HG02588 (cell line): ENCODE measurements at regions not wholly inside any gene's neighbourhood (a gene's known extent, or its start where the extent isn't known, plus 50 kb on each side); places are given as distances from the start of the nearest gene placed in this dataset.
"Not testable (repeated sequence)": the region's sequence is repeated elsewhere in the genome, so short reads cannot be mapped to it uniquely, and the experiment has no call there.

Experiments
- ATAC-seq: cut with Tn5 transposase; IDR thresholded peaks from one replicate; pipeline ENCODE4 v1.9.1; 2021; ENCODE audit warnings: mild to moderate bottlenecking, moderate library complexity; ENCODE audit not compliant: unreplicated experiment

DNA sequence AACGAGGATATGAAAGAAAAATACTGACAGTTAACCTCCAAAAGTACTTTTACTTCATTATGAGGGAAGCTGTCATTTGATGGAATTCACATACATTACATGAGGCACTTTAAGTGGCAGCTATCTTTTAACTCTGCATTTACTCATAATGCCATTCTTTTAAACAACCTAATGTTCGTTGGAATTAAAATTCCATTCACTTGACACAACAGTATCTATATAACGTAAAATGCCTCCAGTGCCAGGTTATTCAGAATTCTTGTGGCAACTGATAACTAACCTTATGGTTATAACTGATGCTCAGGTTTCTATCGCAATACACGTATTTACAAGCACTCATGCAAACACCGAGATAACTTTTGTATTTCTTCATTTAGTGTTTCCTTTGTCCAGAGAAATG, 376.9 kb upstream of the GRAMD2B start:
- no peak for ATAC-seq

DNA sequence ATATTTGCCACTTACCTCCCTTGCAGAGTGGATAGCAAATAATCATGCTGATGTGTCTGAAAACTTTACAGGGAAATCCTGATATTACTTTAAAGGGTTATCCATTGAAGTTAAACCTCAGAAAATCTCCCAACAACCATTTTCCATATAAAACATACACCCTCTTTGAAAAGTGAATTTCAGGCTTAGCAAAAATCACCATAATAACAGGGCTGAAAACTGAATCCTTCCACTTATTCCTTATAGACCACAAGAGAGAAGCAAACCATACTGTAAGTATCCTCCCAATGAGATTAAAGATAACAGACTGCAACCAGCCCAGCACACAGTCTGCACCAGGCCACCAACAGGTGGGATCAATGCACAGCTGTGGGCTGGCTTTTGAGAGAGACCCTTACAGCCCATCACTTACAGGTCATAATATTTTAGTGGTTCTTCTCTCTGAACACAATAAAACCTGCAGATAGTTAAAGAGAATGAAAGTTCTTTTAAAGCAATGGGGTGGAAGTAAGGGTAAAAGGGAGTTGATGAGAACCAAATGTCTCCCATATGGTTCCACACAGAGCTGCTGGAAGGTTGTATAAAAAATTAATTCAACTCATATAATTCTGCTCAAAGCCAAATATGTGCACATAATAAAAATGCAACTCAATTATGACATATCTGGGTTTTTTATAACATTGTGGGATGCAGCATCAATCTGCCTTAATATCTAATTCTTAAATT, 376.2 kb upstream of the GRAMD2B start:
- ATAC-seq, result no peak

DNA sequence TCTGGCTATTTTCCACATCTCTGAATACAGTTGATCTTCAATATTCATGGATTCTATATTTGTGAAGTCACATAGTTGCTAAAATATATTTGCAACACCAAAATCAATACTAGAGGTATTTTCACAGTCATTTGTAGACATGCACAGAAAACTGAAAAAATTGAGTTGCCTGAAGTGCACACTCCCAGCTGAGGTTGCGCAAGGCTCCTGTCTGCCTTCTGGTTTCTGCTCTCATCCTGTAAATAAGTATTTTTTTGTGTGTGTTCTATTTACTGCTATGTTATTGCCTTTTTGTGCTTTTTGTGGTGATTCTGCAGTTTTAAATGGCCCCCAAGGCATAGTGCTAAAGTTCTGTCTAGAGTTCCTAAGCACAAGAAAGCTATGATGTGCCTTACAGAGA, 371.1 kb upstream of the GRAMD2B start:
- no peak for ATAC-seq

DNA sequence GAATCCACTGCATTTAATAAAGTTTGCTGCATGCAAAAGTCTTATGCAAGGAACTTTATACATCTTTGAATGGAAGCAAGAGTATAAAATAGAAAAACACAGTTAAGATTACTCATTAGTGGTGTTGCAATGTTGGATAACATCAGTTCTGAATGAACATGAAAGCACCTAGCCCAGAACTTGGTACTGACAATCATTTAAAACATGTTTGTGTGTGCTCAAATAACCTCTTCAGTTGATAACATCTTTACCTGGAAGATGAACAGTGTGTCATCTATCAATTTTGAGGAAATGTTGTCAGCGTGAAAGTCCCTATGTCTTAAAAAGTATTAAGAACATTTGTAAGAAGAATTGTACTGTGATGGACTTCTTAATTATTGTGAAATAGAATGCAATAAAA, 370.4 kb upstream of the GRAMD2B start:
- no peak for ATAC-seq

DNA sequence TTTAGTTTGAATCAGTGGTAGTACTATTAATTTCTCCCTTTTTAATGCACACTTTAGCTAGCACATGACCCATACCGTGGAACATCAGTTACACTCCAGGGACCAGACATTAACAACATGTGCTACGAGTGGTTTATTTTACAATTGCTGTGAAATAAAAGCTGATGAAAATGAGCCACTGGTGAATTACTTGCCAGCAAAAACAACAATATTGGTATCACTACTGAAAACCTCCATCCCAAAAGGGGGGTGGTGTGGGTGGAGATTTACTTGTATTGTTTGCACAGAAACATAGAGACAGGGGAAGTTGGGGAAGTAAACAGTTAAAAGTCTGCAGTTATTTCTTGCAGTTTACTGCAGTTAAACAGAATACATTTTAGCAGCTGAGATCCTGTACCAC, 369.6 kb upstream of the GRAMD2B start:
- ATAC-seq, result no peak

DNA sequence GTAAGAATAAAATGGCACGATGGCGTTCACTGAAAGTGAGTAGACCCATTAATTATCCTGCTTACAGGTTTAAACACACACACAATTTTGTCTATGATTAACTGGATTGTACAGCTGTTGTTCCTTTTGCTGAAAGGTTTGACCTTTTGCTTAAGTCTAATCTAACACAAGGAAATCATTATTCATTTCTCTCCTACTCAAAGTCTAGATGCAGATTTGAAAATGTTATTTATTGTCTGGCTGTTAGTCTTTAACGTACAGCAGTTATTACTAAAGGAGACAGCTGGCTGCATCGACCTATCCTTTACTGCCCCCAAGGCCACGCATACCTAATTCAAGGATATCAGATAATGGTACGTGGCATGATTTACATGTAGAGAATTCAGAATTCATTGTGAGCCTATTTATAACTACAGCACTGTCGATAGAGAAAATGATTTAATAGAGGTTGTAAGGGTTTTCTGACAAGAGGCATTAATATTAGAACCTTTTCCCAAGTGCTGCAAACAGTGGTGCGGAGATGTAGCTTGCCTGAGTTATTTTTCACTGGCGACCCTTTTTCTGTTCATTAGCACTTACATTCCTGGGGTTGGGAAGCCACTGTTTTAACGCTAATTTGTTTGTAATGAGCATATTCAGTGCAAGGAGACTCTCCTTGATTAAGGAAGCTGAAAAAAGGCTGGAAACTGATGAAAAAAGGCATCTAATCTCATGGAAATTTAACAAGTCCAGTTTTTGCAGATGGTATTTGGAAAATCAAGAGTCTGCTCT, 368.4 kb upstream of the GRAMD2B start:
- ATAC-seq, result no peak

DNA sequence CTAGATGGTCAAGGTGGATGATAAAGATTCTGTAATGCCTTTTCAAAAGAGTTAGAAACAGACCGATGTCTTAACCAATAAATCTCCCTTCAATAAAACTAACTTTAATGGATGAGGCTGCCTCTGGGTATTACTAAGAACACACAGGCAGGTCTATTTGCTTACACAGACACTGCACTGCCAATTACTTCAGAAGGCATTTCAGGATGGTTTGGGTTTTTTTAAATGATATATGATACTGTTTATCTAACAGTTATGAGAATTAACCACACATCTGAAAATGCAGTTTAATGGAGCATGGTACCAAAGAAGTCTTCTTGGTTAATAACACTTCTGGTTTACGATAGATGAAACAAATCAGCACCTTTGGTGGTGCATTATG, 367.9 kb upstream of the GRAMD2B start:
- ATAC-seq, result no peak

- ATAC-seq, result no peak
Measured at GRCh38 chr5:126056352-126056751, 366.9 kb upstream of the GRAMD2B start.

- no peak for ATAC-seq
Measured at GRCh38 chr5:126056851-126057622, 366.2 kb upstream of the GRAMD2B start.

DNA sequence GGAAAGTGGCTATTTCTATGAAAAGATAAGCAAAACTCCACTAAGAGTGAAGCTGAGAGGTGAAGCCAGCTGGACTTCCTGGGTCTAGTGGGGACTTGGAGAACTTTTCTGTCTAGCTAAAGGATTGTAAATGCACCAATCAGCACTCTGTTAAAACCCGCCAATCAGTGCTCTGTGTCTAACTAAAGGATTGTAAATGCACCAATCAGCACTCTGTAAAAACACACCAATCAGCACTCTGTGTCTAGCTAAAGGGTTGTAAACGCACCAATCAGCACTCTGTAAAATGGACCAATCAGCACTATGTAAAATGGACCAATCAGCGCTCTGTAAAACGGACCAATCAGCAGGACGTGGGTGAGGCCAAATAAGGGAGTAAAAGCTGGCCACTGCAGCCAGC, 364.8 kb upstream of the GRAMD2B start:
- ATAC-seq, result not testable (repeated sequence)

DNA sequence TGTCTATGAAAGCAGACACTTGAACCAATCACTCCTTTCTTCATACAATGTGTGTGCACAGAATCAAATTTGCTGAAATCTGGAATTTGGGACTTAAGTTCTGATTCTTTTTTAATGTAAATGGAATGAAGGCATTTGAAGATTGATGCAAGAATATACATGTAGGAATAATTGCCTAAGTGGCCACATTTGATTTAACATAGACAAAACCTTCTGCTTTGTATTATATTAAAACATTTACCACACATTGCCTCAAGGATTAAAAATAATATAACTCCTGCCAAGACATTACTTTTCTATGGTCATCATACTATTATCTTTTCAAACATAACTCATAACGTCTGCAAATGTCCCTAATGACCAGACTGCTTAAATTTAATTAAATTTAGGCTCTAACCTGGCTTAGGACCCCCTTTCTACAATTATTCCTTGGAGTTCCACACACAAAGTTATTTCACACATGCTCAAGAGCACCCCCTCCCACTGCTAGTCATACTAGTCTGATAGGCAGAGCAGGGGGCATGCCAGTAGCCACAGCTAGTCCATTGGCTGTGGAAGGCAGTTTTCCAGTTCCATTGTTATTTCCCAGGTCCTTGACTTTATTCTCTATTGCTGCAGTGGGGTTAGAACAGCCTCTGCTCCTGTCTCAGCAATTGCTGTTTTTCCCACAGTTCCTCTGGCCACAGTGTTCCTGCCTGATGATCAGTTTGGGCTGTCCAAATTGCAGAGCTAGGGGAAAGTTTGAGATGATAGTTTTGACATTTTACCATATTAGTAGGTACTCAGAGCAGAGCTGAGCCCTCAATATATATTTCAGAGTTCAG, 360.6 kb upstream of the GRAMD2B start:
- no peak for ATAC-seq

DNA sequence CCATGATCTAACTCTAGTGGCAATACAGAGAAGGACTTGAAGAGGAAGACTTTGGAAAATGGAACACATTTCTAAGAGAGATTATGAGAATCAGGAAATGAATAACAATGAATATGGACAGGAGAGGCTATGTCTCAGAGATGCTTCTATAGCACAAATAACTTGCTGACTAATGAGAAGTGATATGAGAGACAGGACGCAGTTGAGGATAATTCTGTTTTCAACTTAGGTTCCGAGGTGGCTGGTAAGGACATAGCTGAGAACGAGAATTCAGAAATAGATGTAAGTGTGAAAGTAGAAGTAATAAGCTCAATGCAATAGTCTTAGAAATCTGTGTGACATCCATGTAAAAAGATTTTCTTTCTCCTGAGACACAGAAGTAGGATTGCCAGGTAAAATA, 358.1 kb upstream of the GRAMD2B start:
- no peak for ATAC-seq

- ATAC-seq, result no peak
Measured at GRCh38 chr5:126066836-126067235, 356.4 kb upstream of the GRAMD2B start.

- ATAC-seq, result no peak
Measured at GRCh38 chr5:126067404-126067803, 355.8 kb upstream of the GRAMD2B start.

DNA sequence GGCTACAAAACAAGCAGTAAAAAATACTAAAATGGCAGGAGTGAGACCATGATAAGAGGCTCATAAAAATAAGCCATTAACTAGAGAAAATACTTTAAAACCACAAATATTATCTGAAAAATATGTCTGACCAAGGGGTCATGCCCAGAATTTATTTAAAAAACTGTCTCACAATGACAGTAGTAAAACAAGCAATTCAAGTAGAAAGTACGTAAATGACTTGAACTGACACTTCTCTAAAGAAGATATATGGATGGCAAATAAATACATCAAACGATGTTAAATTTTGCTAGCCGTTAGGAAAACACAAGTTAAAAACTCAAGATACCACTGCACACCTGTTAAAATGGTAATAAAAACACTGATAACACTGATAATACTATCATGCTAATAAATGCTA, 353.9 kb upstream of the GRAMD2B start:
- no peak for ATAC-seq

DNA sequence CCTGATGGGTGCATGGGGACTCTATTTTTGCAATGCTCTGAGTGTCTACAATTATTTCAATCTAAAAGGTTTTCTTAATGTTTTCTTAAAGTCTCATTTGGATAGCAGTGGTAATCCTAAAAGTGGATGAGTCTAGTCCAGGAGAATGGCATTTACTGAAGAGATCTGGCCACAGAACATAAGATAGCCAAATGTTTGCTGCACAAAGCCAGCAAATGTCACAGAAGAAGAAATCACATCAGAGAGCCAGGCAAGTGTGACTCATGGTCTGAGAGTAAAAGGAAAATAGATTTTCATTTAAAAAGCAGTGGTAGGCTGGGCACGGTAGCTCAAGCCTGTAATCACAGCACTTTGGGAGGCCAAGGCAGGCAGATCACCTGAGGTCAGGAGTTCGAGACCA, 352.7 kb upstream of the GRAMD2B start:
- ATAC-seq, result no peak

DNA sequence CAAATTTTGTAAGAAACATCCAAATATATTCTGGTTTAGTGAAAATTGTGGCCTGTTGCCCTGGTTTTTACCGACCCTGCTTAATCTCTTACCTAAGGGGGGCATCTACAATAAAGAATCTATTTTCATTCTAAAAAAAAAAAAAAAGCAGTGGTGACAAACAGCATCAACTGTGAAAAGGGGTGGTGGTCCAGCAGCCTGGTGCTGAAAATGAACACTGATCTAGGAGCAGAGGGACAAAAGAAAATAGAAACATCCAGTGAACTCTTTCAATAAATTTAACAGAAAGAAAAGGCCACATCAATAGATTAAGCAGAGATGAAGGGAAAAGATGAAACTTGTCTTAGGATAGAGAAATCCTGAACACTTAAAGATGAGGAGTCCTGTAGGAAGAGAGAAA, 348.7 kb upstream of the GRAMD2B start:
- ATAC-seq, result no peak

DNA sequence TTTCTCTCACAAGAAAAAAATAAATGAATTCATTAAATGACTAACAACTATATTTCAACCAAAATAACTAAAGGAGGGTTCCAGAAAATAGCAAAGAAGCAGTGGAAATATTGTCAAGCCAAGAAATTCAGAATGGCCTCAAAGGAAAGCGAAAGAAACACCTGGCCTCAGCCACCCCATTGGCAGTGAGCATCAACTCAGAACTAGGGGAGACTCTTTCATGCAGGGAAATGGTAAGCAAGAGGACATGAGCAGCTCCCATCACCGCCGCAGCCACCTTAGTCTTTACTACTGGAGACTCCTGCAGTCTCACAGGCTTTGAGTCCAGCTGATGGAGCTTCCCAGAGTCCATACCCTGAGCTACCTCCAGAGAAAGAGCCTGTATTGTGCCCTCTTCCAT, 343.9 kb upstream of the GRAMD2B start:
- no peak for ATAC-seq

DNA sequence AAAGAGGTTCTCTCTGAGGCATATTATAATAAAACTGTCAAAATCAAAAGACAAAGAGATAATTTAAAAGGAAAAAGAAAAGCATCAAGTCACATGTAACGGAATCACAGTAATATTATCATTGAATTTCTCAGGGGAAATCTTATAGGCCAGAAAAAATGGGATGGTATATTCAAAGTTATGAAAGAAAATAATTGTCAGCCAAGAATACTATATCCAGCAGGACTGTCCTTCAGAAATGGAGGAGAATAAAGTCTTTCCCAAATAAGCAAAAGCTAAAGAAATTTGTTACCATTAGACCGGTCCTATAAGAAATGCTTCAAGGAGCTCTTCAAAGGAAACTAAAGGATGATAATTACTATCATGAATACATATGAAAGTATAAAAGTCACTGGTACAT, 342.0 kb upstream of the GRAMD2B start:
- ATAC-seq, result no peak

DNA sequence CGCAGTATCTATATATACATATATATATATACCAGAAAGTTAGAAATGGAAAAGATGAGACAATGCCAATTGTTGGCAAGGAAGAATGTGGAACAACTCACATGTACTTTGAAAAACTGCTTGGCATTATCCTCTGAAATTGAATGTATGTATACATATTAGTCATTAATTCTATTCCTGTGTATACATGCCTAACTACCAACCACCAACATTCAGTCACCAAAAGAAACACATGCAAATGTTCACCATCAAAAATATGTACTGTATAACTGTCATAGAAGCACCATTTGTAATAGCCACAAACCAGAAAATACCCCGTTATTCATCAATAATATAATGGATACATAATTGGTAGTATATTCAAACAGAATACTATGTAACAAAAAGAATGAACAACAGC, 330.2 kb upstream of the GRAMD2B start:
- no peak for ATAC-seq

DNA sequence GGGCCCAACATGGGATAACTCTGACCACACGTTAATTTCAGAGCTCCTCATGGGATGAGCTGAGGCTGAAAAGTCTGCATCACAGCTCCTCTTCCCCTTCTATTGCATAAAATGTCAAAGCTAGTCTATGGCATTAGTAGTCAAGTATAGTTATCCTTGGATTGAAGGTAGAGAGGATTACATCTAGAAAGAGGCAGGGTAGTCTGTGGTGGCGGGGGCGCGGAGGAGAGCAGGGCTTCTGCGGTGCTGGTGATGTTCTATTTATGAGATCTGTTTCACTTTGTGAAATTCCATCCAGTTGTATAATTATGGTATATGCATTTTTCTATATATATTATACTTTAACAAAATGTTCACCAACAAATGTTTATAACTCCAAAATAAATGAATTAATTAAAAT, 329.5 kb upstream of the GRAMD2B start:
- ATAC-seq, result no peak
